LNCAP (cell line): ENCODE measurements at regions not wholly inside any gene's neighbourhood (a gene's known extent, or its start where the extent isn't known, plus 50 kb on each side); places are given as distances from the start of the nearest gene placed in this dataset.

Experiments used
- CTCF ChIP-seq: fragments of 450-650 bp; IDR thresholded peaks from 2 replicates; pipeline ENCODE4 v1.5.1; 2017; ENCODE audit warnings: mild to moderate bottlenecking

DNA sequence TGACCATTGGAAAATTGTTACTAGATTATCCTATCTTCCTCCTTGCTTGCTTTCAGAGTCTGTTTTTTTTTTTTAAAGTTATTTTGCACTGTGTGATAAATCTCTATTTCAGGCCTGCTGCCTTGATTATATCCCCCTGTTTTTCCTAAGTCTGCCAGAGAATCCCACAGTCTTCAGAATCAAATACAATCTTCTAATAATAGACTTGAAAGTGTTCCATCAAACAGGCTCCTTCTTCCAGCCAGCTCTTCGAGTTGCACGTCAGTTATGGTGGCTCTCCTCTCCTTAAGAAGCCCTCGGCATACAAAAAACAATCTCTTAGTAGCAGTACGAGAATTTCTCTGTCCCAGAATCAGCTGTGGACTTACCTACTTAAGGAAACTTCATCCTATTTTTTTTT, 92.9 kb upstream of the NOX3 start:
- TF ChIP-seq CTCF = no peak

DNA sequence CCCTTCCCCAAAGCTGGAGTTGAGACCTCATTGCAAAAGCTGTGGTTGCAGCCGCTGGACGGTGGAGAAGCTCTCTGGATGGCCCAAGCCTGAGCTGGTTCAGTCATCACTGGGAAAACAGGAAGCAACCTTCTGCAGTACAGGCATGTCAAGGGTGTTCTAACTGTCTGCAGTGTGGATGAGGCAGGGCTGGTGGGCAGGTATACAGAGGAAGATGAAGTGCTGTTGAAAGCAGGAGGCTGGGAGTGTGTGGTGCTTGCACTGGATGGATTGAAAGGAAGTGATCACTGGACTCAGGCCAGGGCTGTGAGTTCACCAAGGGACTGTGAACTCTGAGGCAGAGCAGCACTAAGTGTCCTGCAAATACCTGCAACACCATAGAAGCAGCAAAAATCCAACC, 89.0 kb upstream of the NOX3 start:
- no peak for TF ChIP-seq CTCF

DNA sequence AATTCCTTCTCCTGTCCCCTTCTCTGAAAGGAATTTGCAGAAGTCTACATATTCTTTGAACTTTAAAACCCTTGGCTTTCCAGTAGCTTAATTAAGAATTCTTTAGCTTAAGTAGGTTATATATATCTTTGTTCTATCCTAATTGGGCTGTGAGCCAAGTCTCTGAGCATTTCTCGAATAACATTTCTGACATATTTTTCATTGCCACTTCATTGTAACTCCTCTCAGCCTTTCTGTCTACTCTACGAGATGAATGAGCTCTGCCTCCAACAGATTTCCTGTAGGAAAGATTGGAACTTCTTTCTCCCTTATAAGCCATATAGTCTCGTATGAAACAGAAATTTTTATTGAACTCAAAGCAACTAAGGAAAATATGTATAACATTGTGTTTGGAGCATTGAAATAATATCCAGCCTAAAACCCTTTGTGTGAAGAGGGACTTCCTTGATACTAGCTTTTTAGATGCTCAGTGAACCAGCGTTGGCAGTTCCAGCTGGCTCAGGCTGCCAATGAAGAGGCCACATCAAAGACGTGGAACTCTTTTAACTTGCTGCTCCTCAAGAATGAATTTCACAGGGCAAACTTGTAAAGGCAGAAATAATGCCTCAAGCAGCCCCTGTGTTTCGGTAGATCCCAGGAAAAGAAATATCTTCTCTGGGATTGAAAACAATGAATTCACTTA, 87.7 kb upstream of the NOX3 start:
- TF ChIP-seq CTCF = no peak

GRCh38 chr6:155542036-155542435, 86.4 kb upstream of the NOX3 start:
- no peak for TF ChIP-seq CTCF

- TF ChIP-seq CTCF = no peak
These were observed 83.2 kb upstream of the NOX3 start for GRCh38 chr6:155538708-155539390.

- no peak for TF ChIP-seq CTCF
These were observed 79.0 kb upstream of the NOX3 start for GRCh38 chr6:155534678-155535077.

DNA sequence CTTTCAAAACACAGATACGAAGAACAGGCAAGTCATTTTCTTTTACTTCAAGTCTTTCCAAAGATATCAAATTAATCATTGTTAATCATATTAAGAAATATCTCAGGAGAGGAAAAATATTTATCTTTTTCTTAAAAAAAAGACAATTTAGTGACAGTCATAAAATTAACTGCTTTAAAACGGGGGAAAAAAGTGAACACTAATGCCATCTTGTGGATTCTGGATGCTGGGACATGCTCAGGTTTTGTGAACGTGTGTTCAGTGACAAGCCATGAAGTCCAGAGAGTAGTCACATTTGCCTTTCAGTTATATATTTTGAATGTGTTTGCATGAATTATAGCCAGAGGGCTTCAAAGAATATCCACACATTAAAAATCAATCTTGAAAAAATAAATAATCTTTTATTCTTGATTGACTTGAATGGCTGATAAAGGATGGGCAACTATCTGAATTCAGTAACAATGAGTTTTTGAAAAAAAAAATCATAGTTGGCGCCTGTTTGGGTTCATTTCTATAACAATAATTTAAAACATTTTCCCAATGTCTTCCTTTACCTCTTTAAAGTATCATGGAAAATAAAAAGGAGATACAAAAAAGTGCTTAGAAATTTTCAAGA, 74.7 kb upstream of the NOX3 start:
- peak; percentile 72 for TF ChIP-seq CTCF
